Transverse colon (tissue), 4 donors: ENCODE measurements at regions not wholly inside any gene's neighbourhood (a gene's known extent, or its start where the extent isn't known, plus 50 kb on each side); places are given as distances from the start of the nearest gene placed in this dataset.
"Not testable (repeated sequence)": the region's sequence is repeated elsewhere in the genome, so short reads cannot be mapped to it uniquely, and the experiment has no call there.

Experiments used
- POLR2AphosphoS5 ChIP-seq, 3 donors: sonication (generic); formaldehyde crosslinking; IDR thresholded peaks; one replicate each; pipeline ENCODE4 v1.6.1; 2016; ENCODE audit warnings: antibody characterized with exemption in 3 of 3
- TF ChIP-seq, protein P1 (sequence below), 5 experiments: fragments of 200-600 bp in 3 of 5; fragments of 450-650 bp in 2 of 5; sonication (generic) in 3 of 5; IDR thresholded peaks; 1 replicate in 2 of 5; 2 replicates in 3 of 5; pipeline ENCODE4 v1.5.1; 2016 to 2017; ENCODE audit warnings: antibody characterized with exemption in 5 of 5, inconsistent platforms in 3 of 5, mild to moderate bottlenecking in 2 of 5, moderate library complexity in 1 of 5

DNA sequence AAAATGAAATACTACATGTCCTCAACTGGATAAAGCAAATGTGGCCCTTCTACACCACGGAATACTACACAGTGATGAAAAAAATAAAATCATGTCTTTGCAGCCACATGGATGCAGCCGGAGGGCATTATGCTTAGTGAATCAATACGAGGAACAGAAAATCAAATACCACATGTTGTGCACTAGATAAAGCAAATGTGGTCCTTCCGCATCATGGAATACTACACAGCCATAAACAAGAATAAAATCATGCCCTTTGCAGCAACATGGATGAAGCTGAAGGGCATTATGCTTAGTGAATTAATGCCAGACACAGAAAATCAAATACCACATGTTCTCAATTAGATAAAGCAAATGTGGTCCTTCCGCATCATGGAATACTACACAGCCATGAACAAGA, 204.4 kb downstream of the GOLGA6L6 start:
- TF ChIP-seq, protein P1, sequence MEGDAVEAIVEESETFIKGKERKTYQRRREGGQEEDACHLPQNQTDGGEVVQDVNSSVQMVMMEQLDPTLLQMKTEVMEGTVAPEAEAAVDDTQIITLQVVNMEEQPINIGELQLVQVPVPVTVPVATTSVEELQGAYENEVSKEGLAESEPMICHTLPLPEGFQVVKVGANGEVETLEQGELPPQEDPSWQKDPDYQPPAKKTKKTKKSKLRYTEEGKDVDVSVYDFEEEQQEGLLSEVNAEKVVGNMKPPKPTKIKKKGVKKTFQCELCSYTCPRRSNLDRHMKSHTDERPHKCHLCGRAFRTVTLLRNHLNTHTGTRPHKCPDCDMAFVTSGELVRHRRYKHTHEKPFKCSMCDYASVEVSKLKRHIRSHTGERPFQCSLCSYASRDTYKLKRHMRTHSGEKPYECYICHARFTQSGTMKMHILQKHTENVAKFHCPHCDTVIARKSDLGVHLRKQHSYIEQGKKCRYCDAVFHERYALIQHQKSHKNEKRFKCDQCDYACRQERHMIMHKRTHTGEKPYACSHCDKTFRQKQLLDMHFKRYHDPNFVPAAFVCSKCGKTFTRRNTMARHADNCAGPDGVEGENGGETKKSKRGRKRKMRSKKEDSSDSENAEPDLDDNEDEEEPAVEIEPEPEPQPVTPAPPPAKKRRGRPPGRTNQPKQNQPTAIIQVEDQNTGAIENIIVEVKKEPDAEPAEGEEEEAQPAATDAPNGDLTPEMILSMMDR (IDR thresholded peaks at IDR 0.05), result not testable (repeated sequence)
- TF ChIP-seq POLR2AphosphoS5 (IDR thresholded peaks at IDR 0.05), result not testable (repeated sequence)
